AG04449 (cell line): ENCODE measurements at regions not wholly inside any gene's neighbourhood (a gene's known extent, or its start where the extent isn't known, plus 50 kb on each side); places are given as distances from the start of the nearest gene placed in this dataset.

Source experiments
- CTCF ChIA-PET: fragments of 350-600 bp; formaldehyde crosslinking; extraction: SDS; loops from one replicate; lab custom pipeline; 2021; ENCODE audit warnings: antibody characterized with exemption; lab: Yijun Ruan, JAX
- POLR2A ChIA-PET: fragments of 400-600, 350-600 bp; formaldehyde crosslinking; extraction: SDS; loops from one replicate; lab custom pipeline; 2020; ENCODE audit warnings: antibody characterized with exemption, inconsistent platforms; lab: Yijun Ruan, JAX
- DNase-seq: peaks from one replicate; pipeline ENCODE4 v3.0.0-alpha.2; 2010; ENCODE audit warnings: low read depth, low spot score
- H3K4me3 ChIP-seq: 2 replicates; pipeline ENCODE4 v1.5.1; 2011; ENCODE audit warnings: low read depth, mild to moderate bottlenecking, control low read depth, low read length
- CTCF ChIP-seq: IDR thresholded peaks from one replicate; pipeline ENCODE4 v1.5.1; 2011; ENCODE audit warnings: mild to moderate bottlenecking, moderate library complexity, low read length, control low read depth, inconsistent platforms; ENCODE audit not compliant: insufficient read depth; ENCODE audit errors: missing control alignments

DNA sequence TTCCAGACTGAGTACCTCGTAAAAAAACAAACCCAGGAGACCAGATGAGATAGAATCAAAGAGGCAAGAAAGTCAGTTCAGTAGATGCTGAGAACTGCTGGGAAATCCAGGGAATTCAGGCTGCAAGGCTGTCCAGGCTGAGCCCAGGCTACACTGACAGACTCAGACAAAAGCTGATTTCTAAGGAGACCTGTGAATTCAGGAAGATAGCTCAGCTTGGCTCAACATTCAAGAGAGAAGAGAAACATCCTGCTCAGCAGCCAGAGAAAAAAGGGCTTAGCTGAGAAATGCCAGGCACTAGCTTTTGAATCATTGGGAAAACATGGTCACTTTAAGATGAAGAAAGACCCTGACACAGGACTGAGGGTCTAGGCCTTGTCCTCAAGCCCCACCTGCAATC is 118.2 kb upstream of the SLC44A1 start:
- no peak overlapping the region for H3K4me3 ChIP-seq
- DNase-seq, result no peak
- ChIA-PET POLR2A (interaction anchor here (0.7 kb wide), 1 partner anchor 118 kb away, joined by 3 read pairs; the partner anchor contains the start of gene SLC44A1), CTCF (no interaction called here)
- no peak for TF ChIP-seq CTCF

DNA sequence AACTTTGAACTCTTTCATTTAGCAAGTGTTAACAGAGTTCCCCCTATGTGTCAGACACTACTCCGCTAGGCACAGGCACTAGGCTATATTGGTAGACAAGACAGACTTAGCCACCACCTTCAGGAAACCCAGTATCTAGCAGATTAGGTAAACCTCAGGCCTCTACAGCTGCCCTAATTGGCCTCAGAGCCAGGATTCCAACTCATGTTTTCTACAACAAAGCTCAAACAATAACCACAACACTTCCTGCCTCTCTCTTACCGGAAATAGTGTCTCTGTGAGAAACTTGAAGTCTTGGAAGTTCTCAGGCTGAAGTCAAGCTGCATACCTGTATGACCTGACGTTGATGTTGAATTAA is 116.6 kb upstream of the SLC44A1 start:
- no peak for DNase-seq
- TF ChIP-seq CTCF, result no peak
- H3K4me3 ChIP-seq, result no peak overlapping the region
- ChIA-PET POLR2A (interaction anchor here (1.1 kb wide), 1 partner anchor 64 kb away, joined by 3 read pairs; no protein-coding TSS in a partner anchor), CTCF (no interaction called here)

DNA sequence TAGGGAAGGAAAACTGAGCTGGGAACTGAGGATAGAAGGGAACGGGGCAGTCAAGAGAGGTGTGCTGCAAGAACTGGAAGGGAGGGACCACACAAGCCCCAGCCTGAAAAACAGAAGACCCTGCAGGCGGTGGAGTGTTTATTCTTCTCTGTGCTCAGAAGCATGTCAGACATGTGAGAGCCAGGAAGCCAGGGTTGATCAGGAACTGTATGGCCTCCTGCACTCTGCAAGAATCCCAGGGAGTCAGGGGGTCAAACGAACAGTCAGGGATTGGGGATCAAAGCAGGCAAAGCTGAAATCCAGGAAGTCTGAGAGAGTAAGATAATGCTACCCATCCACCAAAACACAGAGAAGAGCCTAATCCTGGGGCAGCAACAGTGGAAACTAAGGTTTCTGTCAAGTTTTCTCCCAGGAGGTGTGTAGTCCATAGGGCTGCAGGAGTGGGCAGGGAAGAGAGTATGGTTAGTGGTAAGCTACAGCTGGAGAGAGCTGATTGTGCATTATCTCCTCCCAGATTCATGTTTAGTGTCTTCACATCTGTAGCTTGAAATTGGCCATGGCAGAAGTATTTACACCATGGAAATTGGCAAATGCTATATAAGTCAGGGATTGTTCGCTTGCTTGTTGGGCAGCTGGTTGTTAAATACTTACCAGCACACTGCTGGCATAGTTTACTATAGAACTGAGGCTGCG is 115.4 kb upstream of the SLC44A1 start:
- TF ChIP-seq CTCF, result no peak
- H3K4me3 ChIP-seq, result no peak overlapping the region
- no peak for DNase-seq
- ChIA-PET POLR2A (no interaction called here), CTCF (interaction anchor here (1.1 kb wide), 1 partner anchor 266 kb away, joined by 3 read pairs; no protein-coding TSS in a partner anchor)

GRCh38 chr9:105129731-105130130 is 114.7 kb upstream of the SLC44A1 start:
- POLR2A ChIA-PET, result no interaction called here
- H3K4me3 ChIP-seq, result no peak overlapping the region
- DNase-seq, result no peak
- no peak for TF ChIP-seq CTCF
- CTCF ChIA-PET, result interaction anchor here (0.7 to 1.1 kb wide), 2 partner anchors 9 to 267 kb away, joined by 3 read pairs; no protein-coding TSS in a partner anchor

DNA sequence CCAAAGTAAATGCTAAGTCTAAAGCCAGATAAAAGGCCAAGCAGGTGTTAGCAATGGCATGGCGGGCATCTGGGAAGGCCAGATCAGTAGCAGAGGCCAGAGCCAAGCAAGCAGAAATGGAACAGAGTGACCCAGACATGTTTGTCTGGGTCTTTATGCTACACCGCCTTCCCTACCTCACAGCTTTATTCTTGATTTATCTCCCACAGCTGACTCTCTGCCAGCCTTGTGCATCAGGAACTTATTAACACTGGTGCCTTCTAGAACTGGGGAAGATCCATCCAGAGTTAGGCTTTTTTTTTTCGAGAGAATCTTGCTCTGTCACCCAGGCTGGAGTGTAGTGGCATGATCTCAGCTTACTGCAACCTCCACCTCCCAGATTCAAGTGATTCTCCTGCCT is 112.5 kb upstream of the SLC44A1 start:
- no peak for TF ChIP-seq CTCF
- CTCF ChIA-PET, result interaction anchor here (0.7 to 2.3 kb wide), 2 partner anchors 14 to 205 kb away, joined by 3 to 6 read pairs; no protein-coding TSS in a partner anchor
- DNase-seq, result no peak
- POLR2A ChIA-PET, result interaction anchor here (0.8 to 1.9 kb wide), 5 partner anchors 10 to 206 kb away, joined by 3 to 7 read pairs (median 3); no protein-coding TSS in a partner anchor
- no peak overlapping the region for H3K4me3 ChIP-seq

DNA sequence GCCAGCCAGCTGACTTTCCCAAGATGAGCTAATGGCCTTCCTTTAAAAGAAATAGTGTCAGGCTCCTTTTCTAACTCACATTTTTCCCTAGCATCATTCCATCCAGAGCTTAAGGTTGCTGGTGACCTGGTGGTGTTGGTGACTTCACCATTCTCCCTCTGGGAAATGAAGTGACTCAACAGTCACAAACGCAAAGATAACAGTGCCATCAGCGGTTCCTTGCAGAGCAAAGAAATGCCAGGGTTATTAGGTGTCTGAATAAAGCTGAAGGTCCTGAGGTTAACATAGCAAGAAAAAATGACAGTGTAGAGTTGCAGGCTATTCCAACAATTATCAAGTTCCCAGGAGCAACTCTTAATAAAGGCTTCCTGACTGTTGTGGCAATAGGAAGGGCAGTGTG is 111.8 kb upstream of the SLC44A1 start:
- ChIA-PET CTCF (interaction anchor here (2.1 to 2.3 kb wide), 2 partner anchors 14 to 206 kb away, joined by 4 to 6 read pairs; no protein-coding TSS in a partner anchor), POLR2A (interaction anchor here (0.6 to 1.9 kb wide), 6 partner anchors 9 to 206 kb away, joined by 3 to 7 read pairs (median 4); no protein-coding TSS in a partner anchor)
- peak; percentile 84 for DNase-seq

More for the DNA sequence above, 111.8 kb upstream of the SLC44A1 start:
- no peak overlapping the region for H3K4me3 ChIP-seq
- TF ChIP-seq CTCF, result no peak
